ENCODE measurements at regions not wholly inside any gene's neighbourhood (a gene's known extent, or its start where the extent isn't known, plus 50 kb on each side); places are given as distances from the start of the nearest gene placed in this dataset.

- TF ChIP-seq POLR2A (IDR thresholded peaks at IDR 0.05) = no peak
- no peak for TF ChIP-seq EP300 (IDR thresholded peaks at IDR 0.05)
- no peak for TF ChIP-seq POLR2AphosphoS5 (IDR thresholded peaks at IDR 0.05)
- no peak for TF ChIP-seq CTCF (IDR thresholded peaks at IDR 0.05)
These were observed 1205.2 kb upstream of the AUTS2 start for GRCh38 chr7:68393051-68393450.
